HG02981 (cell line): ENCODE measurements at regions not wholly inside any gene's neighbourhood (a gene's known extent, or its start where the extent isn't known, plus 50 kb on each side); places are given as distances from the start of the nearest gene placed in this dataset.
"Not testable (repeated sequence)": the region's sequence is repeated elsewhere in the genome, so short reads cannot be mapped to it uniquely, and the experiment has no call there.

Experiments used
- ATAC-seq: cut with Tn5 transposase; IDR thresholded peaks from one replicate; pipeline ENCODE4 v1.9.1; 2021; ENCODE audit warnings: mild to moderate bottlenecking, moderate library complexity; ENCODE audit not compliant: unreplicated experiment

DNA sequence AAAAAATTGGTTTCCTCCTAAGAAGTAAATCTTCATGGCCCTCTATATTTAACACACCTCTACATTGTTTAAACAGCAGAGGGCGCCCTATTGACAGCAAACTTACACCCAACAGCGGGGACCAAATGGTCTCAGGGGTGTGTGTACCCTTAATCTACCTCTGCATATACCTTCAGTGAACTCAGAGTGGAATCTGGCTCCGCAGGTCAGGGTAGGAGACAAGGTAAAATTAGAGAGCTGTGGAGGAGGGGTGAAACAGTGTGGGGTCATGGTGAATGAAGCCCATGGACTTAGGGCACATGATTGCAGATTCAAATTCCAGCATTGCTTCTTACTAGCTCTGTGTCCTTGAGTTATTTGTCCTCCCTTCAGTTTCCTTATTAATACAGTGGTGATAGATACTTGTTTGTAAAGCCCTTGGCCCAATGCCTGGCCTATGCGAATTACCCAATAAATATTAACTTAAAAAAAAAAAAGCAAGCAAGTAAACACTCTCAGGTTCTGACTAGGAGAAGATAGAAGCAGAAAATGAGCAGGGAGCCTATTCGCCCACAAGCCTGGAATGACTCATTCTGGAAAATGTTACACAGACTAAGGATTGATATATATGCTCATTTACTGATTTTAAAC is 122.9 kb downstream of the CAVIN4 start:
- no peak for ATAC-seq

DNA sequence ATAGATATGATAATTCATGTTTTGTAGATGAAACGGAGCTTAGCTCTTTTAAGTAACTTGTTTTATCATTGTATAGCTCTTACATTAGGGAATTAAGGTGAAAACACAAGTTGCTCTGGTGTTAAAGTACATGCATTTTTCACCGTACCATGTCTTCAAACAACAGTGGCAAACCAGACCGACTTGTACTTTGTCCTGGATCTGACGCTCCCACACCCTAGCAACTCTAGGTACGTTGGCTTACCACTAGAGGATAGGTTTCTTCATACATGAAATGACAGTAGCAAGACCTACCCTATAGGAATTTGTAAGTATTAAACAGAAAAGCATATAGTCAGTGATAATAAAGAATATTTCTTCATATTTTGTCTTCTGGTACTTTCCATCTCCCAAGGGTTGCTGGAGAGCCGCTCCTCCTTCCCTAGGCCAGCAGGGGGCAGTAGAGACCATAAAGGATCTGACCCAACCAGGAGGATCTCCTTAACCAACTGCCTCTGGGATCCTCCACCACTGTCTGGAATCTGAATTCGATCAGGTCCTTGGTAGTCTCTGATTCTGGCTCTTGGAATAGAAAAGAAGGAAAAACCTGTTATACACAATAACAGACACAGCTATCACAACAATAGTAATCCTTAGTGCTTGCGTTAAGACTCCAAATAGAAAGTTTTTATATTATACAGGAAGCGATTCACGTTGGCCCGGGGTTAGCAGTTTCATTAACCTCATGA is 136.7 kb downstream of the CAVIN4 start:
- ATAC-seq = peak; percentile 81

DNA sequence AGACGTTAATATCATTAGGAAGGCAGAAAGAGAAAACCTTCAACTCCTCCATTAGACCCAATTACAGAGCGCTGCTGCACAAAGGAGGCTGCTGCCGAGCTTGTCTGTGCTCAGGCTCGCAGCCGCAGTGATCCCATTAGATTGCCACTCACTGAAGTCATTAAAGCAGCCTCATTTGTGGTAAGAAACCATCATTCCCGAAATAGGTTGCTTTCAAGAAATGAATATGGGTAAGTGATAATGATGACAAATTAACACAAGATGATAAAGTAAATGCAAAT is 137.2 kb downstream of the CAVIN4 start:
- ATAC-seq = no peak

DNA sequence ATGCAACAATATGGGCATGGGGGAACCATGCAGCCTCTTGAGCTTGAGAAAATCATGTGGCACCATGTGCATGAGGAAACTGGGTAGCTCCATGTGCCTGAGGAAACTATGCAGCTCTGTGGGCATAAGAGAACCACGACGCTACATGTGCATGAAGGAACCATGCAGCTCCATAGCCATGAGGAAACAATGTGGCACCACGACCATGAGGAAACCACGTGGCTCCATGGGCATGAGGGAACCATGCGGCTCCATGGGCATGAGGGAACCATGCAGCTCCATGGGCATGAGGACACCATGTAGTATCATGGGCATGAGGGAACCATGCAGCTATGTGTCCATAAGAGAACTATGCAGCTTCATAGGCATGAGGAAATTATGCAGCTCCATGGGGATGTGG is 140.8 kb downstream of the CAVIN4 start:
- no peak for ATAC-seq

DNA sequence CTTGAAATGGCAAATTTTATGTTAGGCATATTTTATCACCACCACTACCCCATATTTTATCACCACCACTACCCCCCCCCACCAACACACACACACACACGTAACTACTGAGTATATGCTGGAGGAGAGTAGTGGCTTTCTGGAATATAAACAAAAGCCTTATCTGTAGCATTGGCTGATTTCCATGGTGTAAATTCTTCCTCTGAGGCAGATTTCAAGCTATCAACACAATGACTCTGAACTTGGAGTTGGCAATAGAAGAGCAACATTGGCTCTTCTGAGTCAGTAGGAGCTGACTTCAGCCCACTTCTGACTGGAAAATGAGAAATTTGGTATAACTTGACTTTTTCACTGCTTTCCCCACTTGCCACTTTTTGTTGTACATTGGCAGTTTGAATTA is 143.0 kb downstream of the CAVIN4 start:
- no peak for ATAC-seq

- ATAC-seq = no peak
These were observed 147.0 kb downstream of the CAVIN4 start for GRCh38 chr9:100724886-100725285.

DNA sequence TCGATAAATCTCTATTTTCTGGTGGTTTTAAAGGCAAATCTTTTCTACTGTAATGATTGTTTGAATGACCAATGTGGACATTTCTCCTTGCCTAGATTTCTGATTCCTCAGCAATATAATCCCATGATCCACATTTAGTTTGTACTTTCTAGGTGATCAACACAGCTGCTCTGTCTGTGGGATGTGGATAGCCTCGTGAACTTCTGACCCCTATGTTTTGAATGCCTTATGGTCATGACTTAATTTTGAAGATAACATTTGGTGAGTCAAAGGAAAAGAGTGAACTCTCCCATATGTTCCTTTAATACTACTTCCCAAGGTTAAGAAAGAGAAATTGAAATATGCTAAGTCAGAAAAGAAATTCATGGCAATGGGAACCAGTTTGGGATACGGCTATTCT is 147.5 kb downstream of the CAVIN4 start:
- no peak for ATAC-seq

DNA sequence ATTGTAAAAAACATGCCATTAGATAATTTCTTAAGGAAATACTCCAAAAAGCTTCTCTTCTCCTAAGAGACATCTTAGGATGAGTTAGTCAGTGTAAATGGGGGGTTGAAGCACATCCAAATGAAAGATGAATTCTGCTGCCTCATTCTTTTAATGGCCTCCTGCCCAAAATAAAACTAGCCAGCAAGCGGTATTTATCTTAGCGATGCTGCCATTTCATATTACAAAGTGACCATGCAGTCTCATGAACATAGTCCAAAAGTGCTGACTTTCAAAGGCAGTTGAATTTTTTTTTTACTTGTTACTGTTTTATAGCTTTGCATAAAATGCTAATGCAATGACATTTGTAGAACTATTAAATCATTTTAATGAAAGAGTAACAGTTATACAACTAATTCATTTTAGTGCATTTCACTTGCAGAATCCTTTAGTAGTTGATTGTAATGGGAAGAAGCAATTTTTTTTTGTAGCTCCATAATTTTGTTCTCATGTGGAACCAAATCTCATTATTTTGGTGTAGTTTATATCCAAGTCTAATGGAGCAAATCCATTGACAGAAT is 151.5 kb downstream of the CAVIN4 start:
- no peak for ATAC-seq

GRCh38 chr9:100730086-100730485 is 152.2 kb downstream of the CAVIN4 start:
- ATAC-seq = no peak

- no peak for ATAC-seq
These were observed 153.2 kb downstream of the CAVIN4 start for GRCh38 chr9:100731038-100731556.

GRCh38 chr9:100731557-100731956 is 153.7 kb downstream of the CAVIN4 start:
- ATAC-seq = no peak

- ATAC-seq = no peak
These were observed 161.3 kb downstream of the CAVIN4 start for GRCh38 chr9:100739208-100739607.

GRCh38 chr9:100739666-100740065 is 161.8 kb downstream of the CAVIN4 start:
- ATAC-seq = no peak

- not testable (repeated sequence) for ATAC-seq
These were observed 171.1 kb downstream of the CAVIN4 start for GRCh38 chr9:100748930-100749329.

GRCh38 chr9:100756217-100756616 is 178.3 kb downstream of the CAVIN4 start:
- no peak for ATAC-seq

GRCh38 chr9:100759215-100759614 is 181.3 kb downstream of the CAVIN4 start:
- ATAC-seq = no peak

DNA sequence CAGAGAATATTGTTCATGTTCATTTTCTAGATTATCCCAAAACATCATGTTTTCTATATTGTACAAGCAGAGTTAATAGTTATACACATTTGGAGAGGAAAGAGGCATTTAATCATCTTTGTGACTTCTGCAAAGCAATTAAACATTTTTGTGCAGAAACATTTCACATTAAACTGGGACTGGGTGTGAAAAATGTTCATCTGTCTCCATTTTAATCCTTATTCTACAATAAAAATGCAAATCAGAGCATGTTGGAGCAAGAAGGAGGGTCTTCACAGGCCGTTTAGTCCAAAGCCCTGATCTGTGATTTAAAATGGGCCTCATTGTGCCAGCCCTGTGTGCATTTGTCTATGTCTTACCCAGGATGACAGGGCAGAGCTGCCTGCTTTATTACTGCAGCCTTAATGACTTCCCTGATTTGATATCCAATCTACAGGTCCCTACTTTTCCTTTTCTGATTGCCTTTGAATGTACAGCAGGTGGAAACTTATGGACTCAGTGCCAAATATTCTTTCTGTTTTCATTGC is 183.5 kb downstream of the CAVIN4 start:
- ATAC-seq = no peak

DNA sequence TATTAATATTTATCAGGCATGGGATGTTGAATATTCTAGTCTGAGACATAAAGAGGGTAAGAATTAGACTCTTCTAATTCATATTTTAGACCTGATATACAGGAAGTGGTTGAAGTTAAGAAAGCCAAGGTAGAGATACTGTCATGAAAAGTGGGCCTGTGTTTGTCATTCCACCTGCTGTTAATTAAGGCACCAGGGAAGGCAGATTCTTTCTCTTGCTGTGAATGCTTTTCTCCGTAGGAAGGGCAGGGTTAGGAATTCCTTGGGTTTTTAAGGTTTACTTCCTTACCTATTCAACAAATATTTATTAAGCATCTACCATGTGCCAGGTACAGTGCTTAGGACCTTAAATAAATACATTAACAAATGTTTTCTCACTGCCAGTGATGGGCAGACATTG is 196.4 kb downstream of the CAVIN4 start:
- no peak for ATAC-seq

DNA sequence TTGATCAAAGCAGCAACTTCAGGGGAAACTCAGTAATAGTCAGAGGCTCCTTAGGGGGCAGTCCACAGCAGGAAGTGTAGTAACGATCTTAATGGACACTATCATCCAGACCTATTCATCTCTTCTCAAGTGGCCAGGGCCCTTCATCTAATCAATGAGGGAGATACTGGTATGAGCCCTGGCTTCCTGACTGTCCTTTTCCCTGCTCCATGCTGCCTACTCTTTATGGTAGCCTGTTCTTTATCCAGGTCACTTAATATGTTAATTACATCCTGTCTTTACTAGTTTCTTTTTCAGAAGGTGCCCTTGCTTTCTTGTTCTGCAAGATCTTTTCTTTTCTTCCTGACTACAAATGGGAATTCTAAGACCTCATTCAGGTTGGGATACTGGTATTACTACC is 197.1 kb downstream of the CAVIN4 start:
- ATAC-seq = no peak

- no peak for ATAC-seq
These were observed 198.0 kb downstream of the CAVIN4 start for GRCh38 chr9:100775912-100776311.

DNA sequence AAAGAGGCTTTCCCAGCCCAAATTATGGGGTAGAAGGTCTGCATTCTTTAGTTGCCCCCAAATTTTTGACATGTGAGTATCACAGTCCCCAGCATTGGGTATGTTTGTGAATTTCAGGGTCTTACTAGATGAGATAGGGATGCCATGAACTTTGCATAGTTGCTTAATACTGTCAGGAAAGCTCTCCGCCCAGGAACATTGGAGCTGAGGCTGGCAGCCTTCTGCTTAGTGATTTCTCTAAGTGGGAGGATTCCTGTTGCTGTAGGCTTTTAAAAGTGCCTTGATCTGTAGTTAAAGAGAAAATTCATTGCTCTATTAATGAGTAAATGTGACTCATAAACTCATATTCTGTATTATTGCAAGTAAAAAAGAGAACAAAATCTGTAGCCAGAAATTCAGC is 206.9 kb downstream of the CAVIN4 start:
- ATAC-seq = no peak

DNA sequence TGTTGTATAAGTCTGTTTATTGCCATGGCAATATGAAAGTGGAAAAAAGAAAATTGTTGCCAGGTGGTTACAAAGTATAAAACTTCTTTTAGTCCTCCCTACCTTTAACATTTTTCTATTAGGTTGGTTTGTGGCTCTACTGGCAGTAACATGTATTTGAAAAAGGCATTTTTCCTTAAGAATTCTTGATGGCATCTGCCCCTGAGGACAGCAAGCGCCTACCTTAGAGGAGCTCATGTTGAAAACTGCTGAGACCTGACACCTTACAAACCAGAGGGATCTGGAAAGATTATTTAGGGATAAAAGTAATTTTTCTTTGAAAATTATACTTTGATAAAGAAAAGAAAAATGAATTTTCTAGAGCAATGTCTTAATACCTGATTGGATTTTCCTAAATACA is 208.1 kb downstream of the CAVIN4 start:
- no peak for ATAC-seq
